NT2/D1 (cell line): ENCODE measurements at regions not wholly inside any gene's neighbourhood (a gene's known extent, or its start where the extent isn't known, plus 50 kb on each side); places are given as distances from the start of the nearest gene placed in this dataset.

Source experiments
- DNase-seq: peaks from one replicate; pipeline ENCODE4 v3.0.0-alpha.2; 2011; ENCODE audit warnings: low read depth, low spot score
- H3K27me3 ChIP-seq: 2 replicates; pipeline ENCODE4 v1.6.0; 2011; ENCODE audit warnings: mild to moderate bottlenecking; ENCODE audit not compliant: insufficient read length, insufficient read depth
- H3K36me3 ChIP-seq: 2 replicates; pipeline ENCODE4 v1.6.1; 2011; ENCODE audit warnings: mild to moderate bottlenecking, low read length, mixed read lengths; ENCODE audit not compliant: insufficient read depth, insufficient read length
- H3K4me1 ChIP-seq: 2 replicates; pipeline ENCODE4 v1.5.1; 2011; ENCODE audit not compliant: insufficient read depth, insufficient read length
- H3K4me3 ChIP-seq: 2 replicates; pipeline ENCODE4 v1.5.1; 2011; ENCODE audit warnings: low read depth; ENCODE audit not compliant: insufficient read length
- H3K9ac ChIP-seq: 2 replicates; pipeline ENCODE4 v1.6.0; 2011; ENCODE audit warnings: low read depth; ENCODE audit not compliant: insufficient read length
- H3K9me3 ChIP-seq: 2 replicates; pipeline ENCODE4 v1.5.1; 2011; ENCODE audit warnings: mild to moderate bottlenecking, low read length; ENCODE audit not compliant: insufficient read depth
- SUZ12 ChIP-seq: IDR thresholded peaks from 2 replicates; pipeline ENCODE4 v1.6.1; 2011; ENCODE audit not compliant: insufficient read length, insufficient read depth; ENCODE audit errors: extremely low read depth
- YY1 ChIP-seq: IDR thresholded peaks from 2 replicates; pipeline ENCODE4 v1.6.1; 2011; ENCODE audit not compliant: insufficient read length, insufficient read depth
- ZNF274 ChIP-seq: IDR thresholded peaks from 2 replicates; pipeline ENCODE4 v1.6.1; 2011; ENCODE audit warnings: mild to moderate bottlenecking, low read depth, low read length

DNA sequence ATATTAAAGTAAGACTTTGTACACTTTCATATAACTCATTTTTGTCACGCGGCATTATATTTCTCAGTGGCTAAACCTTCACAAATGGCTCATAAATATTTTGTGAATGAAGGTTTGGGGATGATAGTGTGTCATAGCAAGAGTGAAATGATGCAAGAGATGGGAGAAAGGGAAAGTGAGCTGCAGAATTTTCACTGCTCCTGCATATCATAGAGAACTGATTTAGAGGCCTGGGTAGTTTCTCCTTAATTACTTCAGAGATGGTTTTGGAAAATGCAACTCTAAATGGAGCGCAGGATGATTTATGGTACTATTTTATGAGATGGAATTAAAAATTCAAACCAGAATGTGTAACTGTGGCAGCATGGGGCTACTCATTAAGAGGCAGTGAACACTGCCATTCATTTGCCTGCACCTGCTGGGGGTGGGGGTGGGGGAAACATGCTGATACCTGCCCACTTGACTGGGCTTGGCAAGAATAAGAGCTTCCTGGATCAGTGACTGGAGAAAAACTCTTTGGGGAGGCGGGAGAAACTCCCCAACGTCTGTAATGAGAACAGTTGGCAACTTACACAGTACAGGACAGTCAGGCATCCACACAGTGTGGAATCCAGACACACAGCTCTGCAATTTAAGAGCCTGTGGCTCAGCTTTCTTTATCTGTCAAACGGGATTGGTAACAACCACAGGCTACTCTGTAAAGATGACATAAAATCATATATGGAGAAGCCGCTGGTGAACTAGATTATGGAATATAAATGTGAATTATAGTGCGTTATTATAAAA is 941.9 kb downstream of the SLC4A3 start:
- Histone ChIP-seq H3K9ac (no peak overlapping the region), H3K4me1 (no peaks in the 10 kb centered on the region), H3K4me3 (no peak overlapping the region), H3K9me3 (no peaks in the 10 kb centered on the region), H3K27me3 (no peaks in the 10 kb centered on the region), H3K36me3 (no peaks in the 10 kb centered on the region)
- no peak for DNase-seq
- TF ChIP-seq YY1 (no peak), ZNF274 (no peak), SUZ12 (no peak)

DNA sequence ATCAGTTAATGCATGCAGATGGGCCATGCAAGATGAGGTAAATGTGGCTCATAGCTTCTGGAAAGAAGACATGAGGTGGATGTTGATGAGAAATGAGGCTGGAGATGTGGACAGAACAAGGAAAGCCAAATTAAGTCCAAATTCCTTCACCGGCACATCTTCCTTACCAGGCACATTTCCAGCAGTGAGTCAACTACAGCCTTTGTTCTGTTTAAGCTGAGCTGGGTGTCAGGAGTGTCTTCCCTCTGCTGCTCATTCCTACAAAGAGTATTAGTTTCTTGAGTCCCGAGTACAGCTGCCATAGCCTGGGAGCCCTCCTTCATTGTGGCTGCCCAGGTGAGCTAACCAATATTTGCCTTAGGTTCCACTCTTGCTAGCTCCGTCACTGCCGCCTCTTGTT is 945.0 kb downstream of the SLC4A3 start:
- H3K27me3 ChIP-seq, result no peaks in the 10 kb centered on the region
- H3K4me3 ChIP-seq, result no peak overlapping the region
- TF ChIP-seq SUZ12 (no peak), ZNF274 (no peak), YY1 (no peak)
- no peaks in the 10 kb centered on the region for H3K4me1 ChIP-seq
- DNase-seq, result no peak
- no peak overlapping the region for H3K9ac ChIP-seq
- H3K9me3 ChIP-seq, result no peaks in the 10 kb centered on the region
- H3K36me3 ChIP-seq, result no peaks in the 10 kb centered on the region

DNA sequence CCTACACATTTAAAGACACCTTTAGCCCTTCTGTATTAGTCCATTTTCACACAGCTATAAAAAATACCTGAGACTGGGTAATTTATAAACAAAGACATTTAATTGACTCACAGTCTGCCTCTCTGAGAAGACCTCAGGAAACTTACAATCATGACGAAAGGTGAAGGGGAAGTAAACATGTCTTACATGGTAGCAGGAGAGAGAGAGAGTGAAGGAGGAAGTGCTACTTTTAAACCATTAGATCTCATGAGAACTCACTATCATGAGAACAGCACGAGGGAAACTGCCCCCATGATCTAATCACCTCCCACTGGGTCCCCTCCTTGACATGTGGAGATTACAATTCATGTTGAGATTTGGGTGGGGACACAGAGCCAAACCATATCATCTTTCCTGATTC is 946.6 kb downstream of the SLC4A3 start:
- TF ChIP-seq ZNF274 (no peak), YY1 (no peak), SUZ12 (no peak)
- H3K9ac ChIP-seq, result no peak overlapping the region
- H3K9me3 ChIP-seq, result no peaks in the 10 kb centered on the region
- no peak overlapping the region for H3K4me3 ChIP-seq
- no peaks in the 10 kb centered on the region for H3K36me3 ChIP-seq
- H3K4me1 ChIP-seq, result no peaks in the 10 kb centered on the region
- no peak for DNase-seq
- H3K27me3 ChIP-seq, result no peaks in the 10 kb centered on the region

DNA sequence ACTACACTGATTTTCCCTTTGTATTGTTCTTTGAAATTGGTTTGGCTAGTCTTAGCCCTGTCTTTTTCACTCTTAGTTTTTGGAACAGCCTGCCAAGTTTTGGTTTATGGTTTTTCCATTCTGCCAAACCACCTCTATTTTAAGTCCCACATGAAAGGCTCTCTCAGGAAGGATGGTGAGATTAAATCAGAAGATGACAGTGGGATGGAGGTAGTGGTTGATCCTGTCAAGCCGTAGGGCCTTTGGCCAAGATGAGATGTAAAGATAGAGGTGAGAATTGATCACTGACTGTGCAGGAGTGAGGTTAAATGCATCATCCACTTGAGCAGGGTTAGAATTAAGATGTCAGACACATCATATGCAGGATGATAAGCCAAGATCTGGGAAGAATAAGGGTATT is 948.5 kb downstream of the SLC4A3 start:
- TF ChIP-seq YY1, result no peak
- TF ChIP-seq ZNF274, result no peak
- no peak for TF ChIP-seq SUZ12
- Histone ChIP-seq H3K9me3 (no peaks in the 10 kb centered on the region), H3K36me3 (no peaks in the 10 kb centered on the region), H3K27me3 (no peaks in the 10 kb centered on the region), H3K4me1 (no peaks in the 10 kb centered on the region), H3K4me3 (no peak overlapping the region), H3K9ac (no peak overlapping the region)
- no peak for DNase-seq

DNA sequence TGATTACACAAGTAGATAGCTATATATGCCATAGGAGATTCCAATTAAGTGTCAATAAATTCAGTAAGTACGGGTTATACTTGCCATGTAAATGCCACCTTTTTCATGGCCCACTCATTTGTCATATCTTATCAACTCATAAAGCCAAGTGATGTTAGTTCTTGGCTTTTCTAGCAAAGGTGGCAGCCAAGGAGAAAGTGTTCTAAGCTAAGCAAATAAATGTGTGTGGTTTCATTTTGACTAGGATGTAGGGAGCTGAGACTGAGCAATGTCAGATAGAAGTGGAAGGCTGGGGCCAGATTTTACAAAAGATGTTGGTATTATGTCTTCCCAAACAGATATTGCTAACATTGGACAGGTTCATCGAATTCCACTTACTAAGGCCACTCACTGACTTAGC is 952.0 kb downstream of the SLC4A3 start:
- no peak overlapping the region for H3K4me3 ChIP-seq
- H3K4me1 ChIP-seq, result no peaks in the 10 kb centered on the region
- TF ChIP-seq SUZ12, result no peak
- TF ChIP-seq YY1, result no peak
- TF ChIP-seq ZNF274, result no peak
- no peaks in the 10 kb centered on the region for H3K9me3 ChIP-seq
- no peaks in the 10 kb centered on the region for H3K36me3 ChIP-seq
- no peak for DNase-seq
- no peaks in the 10 kb centered on the region for H3K27me3 ChIP-seq
- H3K9ac ChIP-seq, result no peak overlapping the region

DNA sequence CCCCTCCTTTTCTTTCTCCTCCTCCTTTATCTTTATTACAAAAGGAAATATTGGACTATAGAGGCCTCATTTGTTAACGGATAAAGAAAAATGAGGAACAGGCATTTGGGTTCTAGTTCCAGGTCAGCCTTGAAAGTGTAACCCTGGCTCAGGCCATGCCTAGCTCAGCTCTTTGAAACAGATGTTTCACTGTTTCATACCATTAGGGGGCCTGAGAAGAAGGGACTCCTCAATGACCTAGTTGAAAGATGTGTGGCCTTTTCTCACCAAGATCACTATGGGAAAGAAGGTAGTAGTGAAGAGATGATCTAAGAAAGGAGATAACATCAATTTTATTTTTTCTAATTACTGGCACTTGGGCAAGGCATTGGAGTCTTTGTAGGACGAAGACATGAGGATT is 952.7 kb downstream of the SLC4A3 start:
- Histone ChIP-seq H3K9ac (no peak overlapping the region), H3K27me3 (no peaks in the 10 kb centered on the region), H3K9me3 (no peaks in the 10 kb centered on the region), H3K4me1 (no peaks in the 10 kb centered on the region), H3K36me3 (no peaks in the 10 kb centered on the region), H3K4me3 (no peak overlapping the region)
- TF ChIP-seq SUZ12 (no peak), ZNF274 (no peak), YY1 (no peak)
- no peak for DNase-seq

DNA sequence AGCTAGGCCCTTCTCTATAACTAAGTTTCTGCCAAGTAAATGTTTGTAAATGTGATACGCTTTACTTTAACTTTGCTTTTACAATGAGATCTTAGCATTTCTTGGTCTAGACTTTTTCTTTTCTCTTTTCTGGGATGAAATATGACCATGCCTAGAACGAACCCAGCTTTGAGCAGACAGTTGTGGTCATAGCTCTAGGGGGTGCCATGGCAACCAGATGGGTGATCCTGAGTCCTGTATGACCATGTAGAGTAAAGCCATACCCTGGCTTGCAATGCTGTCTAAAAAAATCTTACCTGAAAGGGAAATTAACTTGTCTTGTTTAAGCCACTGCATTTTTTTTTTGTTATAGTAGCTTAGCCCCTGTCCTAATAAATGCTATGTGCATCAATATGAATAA is 956.3 kb downstream of the SLC4A3 start:
- no peak for TF ChIP-seq ZNF274
- TF ChIP-seq SUZ12, result no peak
- TF ChIP-seq YY1, result no peak
- Histone ChIP-seq H3K36me3 (no peaks in the 10 kb centered on the region), H3K27me3 (no peaks in the 10 kb centered on the region), H3K9ac (no peak overlapping the region), H3K4me1 (no peaks in the 10 kb centered on the region), H3K9me3 (no peaks in the 10 kb centered on the region), H3K4me3 (no peak overlapping the region)
- DNase-seq, result no peak
